ENCODE measurements at regions not wholly inside any gene's neighbourhood (a gene's known extent, or its start where the extent isn't known, plus 50 kb on each side); places are given as distances from the start of the nearest gene placed in this dataset.
"Not testable (repeated sequence)": the region's sequence is repeated elsewhere in the genome, so short reads cannot be mapped to it uniquely, and the experiment has no call there.

DNA sequence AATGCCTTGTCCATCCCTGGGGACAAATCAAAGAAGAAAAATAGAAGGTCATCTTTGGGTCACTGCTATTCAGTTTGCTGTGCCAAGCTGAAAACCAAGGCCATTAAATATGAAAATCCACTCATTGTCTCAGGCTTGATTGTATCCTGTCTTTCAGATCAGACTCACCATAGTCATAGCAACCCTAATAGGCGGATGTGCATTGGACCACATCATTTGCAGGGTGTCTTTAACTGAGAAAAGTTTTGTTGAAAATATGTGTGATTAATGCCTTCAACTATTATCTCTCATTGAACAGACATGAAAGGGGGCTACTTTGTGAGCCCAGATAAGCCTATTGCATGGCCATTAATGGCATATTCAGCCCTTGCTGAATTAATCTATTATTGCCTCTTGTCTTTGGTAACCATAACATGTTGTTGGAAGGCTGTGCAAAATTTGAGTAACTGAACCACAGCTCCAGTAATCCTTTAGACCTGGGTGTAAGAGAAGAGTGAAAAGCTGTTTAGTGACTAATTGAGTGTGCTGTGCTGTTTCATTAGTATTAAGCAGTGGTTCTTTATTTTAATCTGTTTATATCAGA is 453.6 kb upstream of the EPHA5 start:
- in situ Hi-C loops (cut with MboI; ENCODE audit: low pct_ligation_motif_present in 1 of 4, low pct_unique_long_range_greater_than_20kb in 1 of 4, low sequenced_read_pairs in 3 of 4) (no loop called here), intact Hi-C loops (cut with DNase I; ENCODE audit: low total_unique reads) (no loop called here)
- H3K27ac ChIP-seq: no peak overlapping the region
- no peaks in the 10 kb centered on the region for H3K4me1 ChIP-seq
- no peaks in the 10 kb centered on the region for H3K9me3 ChIP-seq
- H3K4me3 ChIP-seq: no peak overlapping the region
- H3K27me3 ChIP-seq: no peaks in the 10 kb centered on the region
- WGBS, 2 donors (ENCODE audit: low coverage in 1 of 2): 60 to 70% methylated on average over 1 of the region's 1 CpG
- no peak for DNase-seq
- TF ChIP-seq POLR2AphosphoS5 (IDR thresholded peaks at IDR 0.05): no peak
- TF ChIP-seq EP300 (IDR thresholded peaks at IDR 0.05; ENCODE audit: low read depth): no peak
- TF ChIP-seq POLR2A (IDR thresholded peaks at IDR 0.05): no peak
- TF ChIP-seq, protein P1, sequence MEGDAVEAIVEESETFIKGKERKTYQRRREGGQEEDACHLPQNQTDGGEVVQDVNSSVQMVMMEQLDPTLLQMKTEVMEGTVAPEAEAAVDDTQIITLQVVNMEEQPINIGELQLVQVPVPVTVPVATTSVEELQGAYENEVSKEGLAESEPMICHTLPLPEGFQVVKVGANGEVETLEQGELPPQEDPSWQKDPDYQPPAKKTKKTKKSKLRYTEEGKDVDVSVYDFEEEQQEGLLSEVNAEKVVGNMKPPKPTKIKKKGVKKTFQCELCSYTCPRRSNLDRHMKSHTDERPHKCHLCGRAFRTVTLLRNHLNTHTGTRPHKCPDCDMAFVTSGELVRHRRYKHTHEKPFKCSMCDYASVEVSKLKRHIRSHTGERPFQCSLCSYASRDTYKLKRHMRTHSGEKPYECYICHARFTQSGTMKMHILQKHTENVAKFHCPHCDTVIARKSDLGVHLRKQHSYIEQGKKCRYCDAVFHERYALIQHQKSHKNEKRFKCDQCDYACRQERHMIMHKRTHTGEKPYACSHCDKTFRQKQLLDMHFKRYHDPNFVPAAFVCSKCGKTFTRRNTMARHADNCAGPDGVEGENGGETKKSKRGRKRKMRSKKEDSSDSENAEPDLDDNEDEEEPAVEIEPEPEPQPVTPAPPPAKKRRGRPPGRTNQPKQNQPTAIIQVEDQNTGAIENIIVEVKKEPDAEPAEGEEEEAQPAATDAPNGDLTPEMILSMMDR (IDR thresholded peaks at IDR 0.05): no peak
- H3K36me3 ChIP-seq: no peaks in the 10 kb centered on the region

DNA sequence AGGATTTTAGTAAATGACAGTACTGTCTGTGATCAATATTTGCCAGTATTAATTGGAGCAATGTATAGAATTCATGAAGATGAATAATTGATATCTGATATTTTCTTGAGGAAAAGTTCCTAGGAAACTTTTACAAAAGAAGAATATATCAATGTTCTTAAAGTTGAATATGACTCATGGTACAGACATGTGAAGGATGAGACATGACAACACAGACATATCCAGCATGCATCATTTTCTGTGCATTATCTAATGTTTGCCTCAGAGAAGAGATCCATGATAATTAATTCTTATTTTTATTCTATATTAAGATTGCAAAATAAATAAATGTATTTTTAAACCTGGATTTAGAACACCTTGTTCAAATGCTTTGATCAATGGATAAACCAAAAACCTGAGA is 452.9 kb upstream of the EPHA5 start:
- no peak overlapping the region for H3K4me3 ChIP-seq
- no peaks in the 10 kb centered on the region for H3K36me3 ChIP-seq
- TF ChIP-seq POLR2A (IDR thresholded peaks at IDR 0.05) (no peak), POLR2AphosphoS5 (IDR thresholded peaks at IDR 0.05) (no peak), EP300 (IDR thresholded peaks at IDR 0.05; ENCODE audit: low read depth) (no peak)
- no peak overlapping the region for H3K27ac ChIP-seq
- in situ Hi-C loops (cut with MboI; ENCODE audit: low pct_ligation_motif_present in 1 of 4, low pct_unique_long_range_greater_than_20kb in 1 of 4, low sequenced_read_pairs in 3 of 4): no loop called here
- H3K9me3 ChIP-seq: no peaks in the 10 kb centered on the region
- H3K4me1 ChIP-seq: no peaks in the 10 kb centered on the region
- DNase-seq: no peak
- H3K27me3 ChIP-seq: no peaks in the 10 kb centered on the region
- intact Hi-C loops (cut with DNase I; ENCODE audit: low total_unique reads): no loop called here

DNA sequence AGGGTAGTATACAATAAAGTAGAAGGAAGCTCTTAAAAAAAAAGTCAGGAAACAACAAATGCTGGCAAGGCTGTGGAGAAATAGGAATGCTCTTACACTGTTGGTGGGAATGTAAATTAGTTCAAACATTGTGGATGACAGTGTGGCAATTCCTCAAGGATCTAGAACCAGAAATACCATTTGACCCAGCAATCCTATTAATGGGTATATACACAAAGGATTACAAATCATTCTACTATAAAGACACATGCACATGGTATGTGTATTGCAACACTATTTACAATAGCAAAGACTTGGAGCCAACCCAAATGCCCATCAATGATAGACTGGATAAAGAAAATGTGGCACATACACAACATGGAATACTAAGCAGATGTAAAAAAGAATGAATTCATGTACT is 444.9 kb upstream of the EPHA5 start:
- H3K27ac ChIP-seq; DNase-seq; H3K27me3 ChIP-seq; in situ Hi-C loops (cut with MboI; ENCODE audit: low pct_ligation_motif_present in 1 of 4, low pct_unique_long_range_greater_than_20kb in 1 of 4, low sequenced_read_pairs in 3 of 4); H3K4me1 ChIP-seq; H3K9me3 ChIP-seq; H3K4me3 ChIP-seq; intact Hi-C loops (cut with DNase I; ENCODE audit: low total_unique reads); H3K36me3 ChIP-seq: not testable (repeated sequence)

DNA sequence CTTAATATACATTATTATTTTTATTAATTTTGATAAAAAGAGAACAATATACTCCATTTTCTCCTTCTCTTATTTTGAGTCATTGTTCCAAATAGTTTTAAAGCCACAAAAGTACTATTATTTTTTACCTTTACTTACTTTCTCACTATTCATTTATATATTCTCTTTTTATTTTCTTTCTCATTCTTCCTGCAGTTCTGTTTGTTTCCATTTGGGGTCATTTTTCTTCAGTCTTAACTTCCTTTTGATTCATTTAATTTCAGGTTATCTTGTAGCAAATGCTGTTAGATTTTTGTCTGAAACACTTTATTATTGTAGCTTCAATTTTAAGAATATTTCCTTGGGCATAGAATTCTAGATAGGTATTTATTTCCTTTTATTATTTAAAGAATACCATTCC is 438.6 kb upstream of the EPHA5 start:
- Histone ChIP-seq H3K27ac (no peak overlapping the region), H3K27me3 (no peaks in the 10 kb centered on the region), H3K36me3 (no peaks in the 10 kb centered on the region), H3K4me1 (no peaks in the 10 kb centered on the region), H3K4me3 (no peak overlapping the region), H3K9me3 (no peaks in the 10 kb centered on the region)
- TF ChIP-seq, protein P1 (IDR thresholded peaks at IDR 0.05): no peak
- no peak for TF ChIP-seq EP300 (IDR thresholded peaks at IDR 0.05; ENCODE audit: low read depth)
- no peak for TF ChIP-seq POLR2AphosphoS5 (IDR thresholded peaks at IDR 0.05)
- TF ChIP-seq POLR2A (IDR thresholded peaks at IDR 0.05): no peak
- DNase-seq: no peak
- in situ Hi-C loops (cut with MboI; ENCODE audit: low pct_ligation_motif_present in 1 of 4, low pct_unique_long_range_greater_than_20kb in 1 of 4, low sequenced_read_pairs in 3 of 4) (no loop called here), intact Hi-C loops (cut with DNase I; ENCODE audit: low total_unique reads) (no loop called here)

GRCh38 chr4:66097218-66097617 is 426.9 kb upstream of the EPHA5 start:
- H3K4me1 ChIP-seq: no peaks in the 10 kb centered on the region
- intact Hi-C loops (cut with DNase I; ENCODE audit: low total_unique reads): no loop called here
- no peaks in the 10 kb centered on the region for H3K27me3 ChIP-seq
- TF ChIP-seq POLR2AphosphoS5 (IDR thresholded peaks at IDR 0.05) (no peak), POLR2A (IDR thresholded peaks at IDR 0.05) (no peak), EP300 (IDR thresholded peaks at IDR 0.05; ENCODE audit: low read depth) (no peak)
- TF ChIP-seq, protein P1 (IDR thresholded peaks at IDR 0.05): no peak
- no peaks in the 10 kb centered on the region for H3K9me3 ChIP-seq
- no peak for DNase-seq
- WGBS, 2 donors (ENCODE audit: low coverage in 1 of 2): 58 to 66% methylated on average over 5 of the region's 5 CpGs
- in situ Hi-C loops (cut with MboI; ENCODE audit: low pct_ligation_motif_present in 1 of 4, low pct_unique_long_range_greater_than_20kb in 1 of 4, low sequenced_read_pairs in 3 of 4): no loop called here
- H3K36me3 ChIP-seq: no peaks in the 10 kb centered on the region
- H3K4me3 ChIP-seq: no peak overlapping the region
- H3K27ac ChIP-seq: no peak overlapping the region
